ENCODE measurements at regions not wholly inside any gene's neighbourhood (a gene's known extent, or its start where the extent isn't known, plus 50 kb on each side); places are given as distances from the start of the nearest gene placed in this dataset.

DNA sequence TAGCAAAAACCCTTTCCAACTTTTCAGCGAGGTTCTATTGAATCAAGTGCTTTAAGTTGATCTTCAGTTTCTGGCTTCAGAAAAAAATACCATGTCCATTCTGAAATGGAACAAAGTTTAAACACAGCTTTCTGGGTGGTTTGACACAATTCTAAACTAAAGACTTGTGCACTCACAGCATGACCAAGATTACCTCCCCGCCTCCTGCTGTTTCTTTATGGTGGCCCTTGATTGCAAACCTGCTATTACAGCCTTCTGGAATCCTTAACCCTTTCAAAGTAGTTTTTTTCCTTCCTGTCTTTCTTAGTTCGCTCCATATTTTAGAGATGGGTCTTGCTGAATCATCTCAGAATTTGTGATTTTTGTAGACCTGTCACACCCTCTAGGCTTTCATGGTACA is 135.9 kb upstream of the FBN2 start:
- no peak overlapping the region for H3K27ac Mint-ChIP-seq
- no peaks in the 10 kb centered on the region for H3K9me3 Mint-ChIP-seq
- H3K27me3 Mint-ChIP-seq, result no peaks in the 10 kb centered on the region
- no peak overlapping the region for H3K4me3 Mint-ChIP-seq
- H3K36me3 Mint-ChIP-seq (ENCODE audit: low read depth), result no peaks in the 10 kb centered on the region
- intact Hi-C loops (cut with micrococcal nuclease), result loop anchor here (10.0 kb wide), 2 partner anchors 929 to 1109 kb away; no protein-coding TSS in a partner anchor
- no peaks in the 10 kb centered on the region for H3K4me1 Mint-ChIP-seq (ENCODE audit: low read depth)

- H3K4me3 Mint-ChIP-seq, result no peak overlapping the region
- H3K9me3 Mint-ChIP-seq, result no peaks in the 10 kb centered on the region
- H3K27me3 Mint-ChIP-seq, result no peaks in the 10 kb centered on the region
- H3K4me1 Mint-ChIP-seq (ENCODE audit: low read depth), result no peaks in the 10 kb centered on the region
- H3K27ac Mint-ChIP-seq, result no peak overlapping the region
- H3K36me3 Mint-ChIP-seq (ENCODE audit: low read depth), result no peaks in the 10 kb centered on the region
- intact Hi-C loops (cut with micrococcal nuclease), result loop anchor here (1.0 to 10.0 kb wide), 3 partner anchors 462 to 1110 kb away; no protein-coding TSS in a partner anchor
These were observed 136.9 kb upstream of the FBN2 start for GRCh38 chr5:128674837-128675446.

- Mint-ChIP-seq H3K9me3 (no peaks in the 10 kb centered on the region), H3K27me3 (no peaks in the 10 kb centered on the region), H3K4me1 (ENCODE audit: low read depth) (no peaks in the 10 kb centered on the region), H3K27ac (no peak overlapping the region), H3K36me3 (ENCODE audit: low read depth) (no peaks in the 10 kb centered on the region), H3K4me3 (no peak overlapping the region)
- intact Hi-C loops (cut with micrococcal nuclease), result no loop called here
These were observed 143.1 kb upstream of the FBN2 start for GRCh38 chr5:128681096-128681495.

- Mint-ChIP-seq H3K4me3 (no peak overlapping the region), H3K4me1 (ENCODE audit: low read depth) (no peaks in the 10 kb centered on the region), H3K27ac (no peak overlapping the region), H3K27me3 (no peaks in the 10 kb centered on the region), H3K9me3 (no peaks in the 10 kb centered on the region), H3K36me3 (ENCODE audit: low read depth) (no peaks in the 10 kb centered on the region)
- intact Hi-C loops (cut with micrococcal nuclease), result no loop called here
These were observed 143.9 kb upstream of the FBN2 start for GRCh38 chr5:128681764-128682592.

- Mint-ChIP-seq H3K4me1 (ENCODE audit: low read depth) (no peaks in the 10 kb centered on the region), H3K9me3 (no peaks in the 10 kb centered on the region), H3K36me3 (ENCODE audit: low read depth) (no peaks in the 10 kb centered on the region), H3K27me3 (no peaks in the 10 kb centered on the region), H3K27ac (no peak overlapping the region), H3K4me3 (no peak overlapping the region)
- intact Hi-C loops (cut with micrococcal nuclease), result no loop called here
These were observed 144.6 kb upstream of the FBN2 start for GRCh38 chr5:128682669-128683068.

- H3K4me1 Mint-ChIP-seq (ENCODE audit: low read depth), result no peaks in the 10 kb centered on the region
These were observed 146.9 kb upstream of the FBN2 start for GRCh38 chr5:128684961-128685360.

GRCh38 chr5:128687930-128688329 is 149.9 kb upstream of the FBN2 start:
- Mint-ChIP-seq H3K9me3 (no peaks in the 10 kb centered on the region), H3K27me3 (no peaks in the 10 kb centered on the region)
- intact Hi-C loops (cut with micrococcal nuclease), result no loop called here

More at GRCh38 chr5:128684961-128685360, 146.9 kb upstream of the FBN2 start:
- Mint-ChIP-seq H3K27ac (no peak overlapping the region), H3K9me3 (no peaks in the 10 kb centered on the region), H3K36me3 (ENCODE audit: low read depth) (no peaks in the 10 kb centered on the region), H3K4me3 (no peak overlapping the region), H3K27me3 (no peaks in the 10 kb centered on the region)
- intact Hi-C loops (cut with micrococcal nuclease), result no loop called here

GRCh38 chr5:128693764-128694163 is 155.7 kb upstream of the FBN2 start:
- Mint-ChIP-seq H3K27ac (no peak overlapping the region), H3K9me3 (no peaks in the 10 kb centered on the region), H3K27me3 (no peaks in the 10 kb centered on the region), H3K4me3 (no peak overlapping the region), H3K4me1 (ENCODE audit: low read depth) (no peaks in the 10 kb centered on the region), H3K36me3 (ENCODE audit: low read depth) (no peaks in the 10 kb centered on the region)
- intact Hi-C loops (cut with micrococcal nuclease), result no loop called here

More at GRCh38 chr5:128687930-128688329, 149.9 kb upstream of the FBN2 start:
- H3K4me3 Mint-ChIP-seq, result no peak overlapping the region
- H3K36me3 Mint-ChIP-seq (ENCODE audit: low read depth), result no peaks in the 10 kb centered on the region
- no peak overlapping the region for H3K27ac Mint-ChIP-seq
- H3K4me1 Mint-ChIP-seq (ENCODE audit: low read depth), result no peaks in the 10 kb centered on the region

DNA sequence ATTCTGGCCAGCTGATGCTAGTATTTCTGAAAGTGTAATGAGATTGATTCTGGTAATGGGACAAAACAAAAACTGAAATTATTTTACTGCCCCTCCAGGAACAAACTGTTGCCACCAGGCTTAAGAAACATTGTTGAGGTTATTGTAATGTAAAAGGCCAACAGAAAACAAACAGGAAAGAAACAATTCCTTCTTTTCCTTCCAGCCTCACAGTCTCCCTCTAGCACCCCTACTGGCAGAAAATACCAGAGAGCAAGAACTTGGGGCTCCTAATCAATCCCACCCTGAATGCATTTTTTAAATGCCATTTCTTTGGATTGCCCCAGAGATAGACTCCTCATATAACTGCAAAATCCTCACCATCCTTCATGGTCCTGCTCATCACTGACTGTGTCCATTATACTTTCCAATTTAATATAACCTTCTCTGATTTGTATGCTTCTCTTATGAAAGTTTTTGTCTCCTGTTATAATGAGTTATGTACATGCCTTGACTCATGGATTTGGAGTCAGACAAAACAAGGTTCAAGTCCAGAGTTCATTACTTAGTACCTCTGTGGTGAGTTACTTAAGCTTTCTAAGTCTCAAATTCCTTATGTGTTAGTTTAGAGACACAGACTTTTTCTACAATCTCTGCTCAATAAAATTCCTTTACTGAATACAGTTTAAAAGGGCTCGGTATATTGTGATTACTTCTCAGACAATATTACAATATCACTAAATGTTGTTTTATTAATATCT is 157.9 kb upstream of the FBN2 start:
- Mint-ChIP-seq H3K4me1 (ENCODE audit: low read depth) (no peaks in the 10 kb centered on the region), H3K27me3 (no peaks in the 10 kb centered on the region), H3K9me3 (no peaks in the 10 kb centered on the region), H3K27ac (no peak overlapping the region), H3K4me3 (no peak overlapping the region), H3K36me3 (ENCODE audit: low read depth) (no peaks in the 10 kb centered on the region)
- intact Hi-C loops (cut with micrococcal nuclease), result no loop called here

DNA sequence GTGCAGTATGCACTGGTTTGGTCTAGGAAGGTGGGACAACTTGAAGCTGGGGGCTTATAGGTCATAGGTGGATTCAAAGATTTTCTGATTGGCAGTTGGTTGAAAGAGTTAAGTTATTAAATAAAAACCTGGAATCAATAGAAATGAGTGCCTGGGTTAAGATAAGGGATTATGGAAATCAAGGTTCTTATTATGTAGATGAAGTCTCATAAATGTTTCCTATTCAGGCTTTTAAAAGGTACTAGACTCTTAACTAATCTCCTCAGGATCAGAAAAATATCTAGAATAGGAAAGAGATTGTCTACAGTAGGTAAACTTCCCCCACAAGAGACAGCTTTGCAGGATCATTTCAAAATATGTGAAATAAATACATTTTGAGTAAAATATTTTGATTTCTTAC is 163.3 kb upstream of the FBN2 start:
- H3K36me3 Mint-ChIP-seq (ENCODE audit: low read depth), result no peaks in the 10 kb centered on the region
- no peaks in the 10 kb centered on the region for H3K27me3 Mint-ChIP-seq
- intact Hi-C loops (cut with micrococcal nuclease), result no loop called here
- H3K9me3 Mint-ChIP-seq, result no peaks in the 10 kb centered on the region
- H3K4me1 Mint-ChIP-seq (ENCODE audit: low read depth), result no peaks in the 10 kb centered on the region
- no peak overlapping the region for H3K4me3 Mint-ChIP-seq
- no peak overlapping the region for H3K27ac Mint-ChIP-seq

DNA sequence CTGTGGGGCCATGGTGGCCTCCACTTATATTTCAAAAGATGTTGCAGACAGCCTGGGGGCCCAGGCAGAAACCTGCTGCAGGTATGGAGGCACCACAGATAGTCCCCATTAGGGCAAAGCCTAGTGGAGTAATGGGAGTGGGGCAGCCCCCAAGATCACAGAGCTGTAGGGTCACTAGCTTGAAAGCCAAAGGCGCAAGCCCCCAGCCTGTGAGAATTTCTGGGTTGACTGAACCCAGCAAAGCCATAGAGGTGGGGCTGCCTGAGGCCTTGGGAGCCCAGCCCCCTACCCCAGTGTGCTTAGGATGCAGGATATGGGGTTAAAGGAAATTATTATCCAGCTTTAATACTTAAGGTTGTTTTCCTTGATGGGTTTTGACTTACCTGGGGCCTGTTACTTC is 165.3 kb upstream of the FBN2 start:
- H3K27ac Mint-ChIP-seq, result no peak overlapping the region
- H3K4me3 Mint-ChIP-seq, result no peak overlapping the region
- no peaks in the 10 kb centered on the region for H3K27me3 Mint-ChIP-seq
- intact Hi-C loops (cut with micrococcal nuclease), result no loop called here
- no peaks in the 10 kb centered on the region for H3K4me1 Mint-ChIP-seq (ENCODE audit: low read depth)
- no peaks in the 10 kb centered on the region for H3K36me3 Mint-ChIP-seq (ENCODE audit: low read depth)
- H3K9me3 Mint-ChIP-seq, result no peaks in the 10 kb centered on the region

- no peak overlapping the region for H3K27ac Mint-ChIP-seq
- no peaks in the 10 kb centered on the region for H3K36me3 Mint-ChIP-seq (ENCODE audit: low read depth)
- no peaks in the 10 kb centered on the region for H3K4me1 Mint-ChIP-seq (ENCODE audit: low read depth)
- intact Hi-C loops (cut with micrococcal nuclease), result no loop called here
- no peak overlapping the region for H3K4me3 Mint-ChIP-seq
- H3K9me3 Mint-ChIP-seq, result no peaks in the 10 kb centered on the region
- no peaks in the 10 kb centered on the region for H3K27me3 Mint-ChIP-seq
These were observed 168.2 kb upstream of the FBN2 start for GRCh38 chr5:128706269-128706668.

DNA sequence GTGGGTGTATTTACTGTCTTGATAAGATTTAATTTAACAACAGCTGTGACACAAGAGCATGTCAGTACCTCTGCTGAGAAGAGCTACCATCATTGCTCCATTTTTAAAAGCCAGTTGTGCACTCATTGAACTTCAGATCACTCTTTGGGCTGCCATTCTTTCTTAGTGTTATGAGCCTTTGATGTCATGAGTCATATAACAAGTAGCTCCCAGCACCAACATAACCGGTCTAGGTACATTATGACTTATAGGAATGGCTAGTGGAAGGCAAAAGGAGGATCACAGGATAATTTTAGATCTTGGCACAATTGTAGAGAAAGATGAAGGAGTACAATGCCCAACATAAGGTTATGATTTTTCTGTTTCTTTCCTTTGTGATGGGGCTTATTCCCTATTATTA is 170.8 kb upstream of the FBN2 start:
- Mint-ChIP-seq H3K9me3 (peaks cover 9% of the 10 kb centered on the region), H3K27me3 (no peaks in the 10 kb centered on the region), H3K4me1 (ENCODE audit: low read depth) (no peaks in the 10 kb centered on the region), H3K36me3 (ENCODE audit: low read depth) (no peaks in the 10 kb centered on the region), H3K4me3 (no peak overlapping the region), H3K27ac (no peak overlapping the region)
- intact Hi-C loops (cut with micrococcal nuclease), result no loop called here

GRCh38 chr5:128711216-128711615 is 173.2 kb upstream of the FBN2 start:
- no peak overlapping the region for H3K27ac Mint-ChIP-seq

More at GRCh38 chr5:128711216-128711615, 173.2 kb upstream of the FBN2 start:
- intact Hi-C loops (cut with micrococcal nuclease), result no loop called here
- no peak overlapping the region for H3K4me3 Mint-ChIP-seq
- no peaks in the 10 kb centered on the region for H3K4me1 Mint-ChIP-seq (ENCODE audit: low read depth)
- H3K27me3 Mint-ChIP-seq, result no peaks in the 10 kb centered on the region
- no peaks in the 10 kb centered on the region for H3K36me3 Mint-ChIP-seq (ENCODE audit: low read depth)
- H3K9me3 Mint-ChIP-seq, result peaks cover 28% of the 10 kb centered on the region

Measured in dendritic cell treated with granulocyte-macrophage colony-stimulating factor and Interleukin-4, amounts not matched to agents 40 ng/mL and 50 ng/mL, for 4 days (primary cell).